WERI-Rb-1 (cell line): ENCODE measurements at regions not wholly inside any gene's neighbourhood (a gene's known extent, or its start where the extent isn't known, plus 50 kb on each side); places are given as distances from the start of the nearest gene placed in this dataset.
A peak's percentile ranks its signal among the peaks of the same experiment; 100 is the strongest.

Experiments used
- DNase-seq: peaks from one replicate; pipeline ENCODE4 v3.0.0-alpha.2; 2020
- H3K27ac ChIP-seq: fragments of 250-450 bp; sonication (Bioruptor Pico); 2 replicates; pipeline ENCODE4 v1.5.1; 2020; ENCODE audit warnings: mild to moderate bottlenecking, moderate library complexity
- H3K27me3 ChIP-seq: fragments of 250-450 bp; sonication (Bioruptor Pico); 2 replicates; pipeline ENCODE4 v1.5.1; 2021; ENCODE audit warnings: mild to moderate bottlenecking, low read depth, moderate library complexity; ENCODE audit not compliant: insufficient read depth, severe bottlenecking
- H3K36me3 ChIP-seq: fragments of 250-450 bp; sonication (Bioruptor Pico); 2 replicates; pipeline ENCODE4 v1.5.1; 2020; ENCODE audit warnings: mild to moderate bottlenecking, moderate library complexity
- H3K4me3 ChIP-seq: 2 replicates; pipeline ENCODE4 v1.5.1; 2011; ENCODE audit warnings: low read depth, mild to moderate bottlenecking, control low read depth, low read length
- H3K9me3 ChIP-seq: fragments of 250-450 bp; sonication (Bioruptor Pico); 2 replicates; pipeline ENCODE4 v1.5.1; 2021; ENCODE audit warnings: mild to moderate bottlenecking, moderate library complexity; ENCODE audit not compliant: severe bottlenecking
- CTCF ChIP-seq: IDR thresholded peaks from 2 replicates; pipeline ENCODE4 v1.5.1; 2011; ENCODE audit warnings: low read depth, mild to moderate bottlenecking, control low read depth, inconsistent platforms, low read length

- peaks cover 83% of the 10 kb centered on the region for H3K27me3 ChIP-seq
- H3K27ac ChIP-seq: no peak overlapping the region
- no peaks in the 10 kb centered on the region for H3K36me3 ChIP-seq
- no peak for DNase-seq
- no peak for TF ChIP-seq CTCF
- no peak overlapping the region for H3K4me3 ChIP-seq
- no peaks in the 10 kb centered on the region for H3K9me3 ChIP-seq
Observed at GRCh38 chr18:22564036-22564435, 146.3 kb upstream of the CTAGE1 start.

- no peak for TF ChIP-seq CTCF
- no peaks in the 10 kb centered on the region for H3K36me3 ChIP-seq
Observed at GRCh38 chr18:22566703-22567420, 149.1 kb upstream of the CTAGE1 start.

GRCh38 chr18:22567794-22568193 lies 150.1 kb upstream of the CTAGE1 start:
- no peaks in the 10 kb centered on the region for H3K9me3 ChIP-seq
- no peak overlapping the region for H3K4me3 ChIP-seq
- no peak for TF ChIP-seq CTCF
- no peak for DNase-seq
- H3K27me3 ChIP-seq: peaks cover 69% of the 10 kb centered on the region
- no peaks in the 10 kb centered on the region for H3K36me3 ChIP-seq
- H3K27ac ChIP-seq: no peak overlapping the region

More at GRCh38 chr18:22566703-22567420, 149.1 kb upstream of the CTAGE1 start:
- no peaks in the 10 kb centered on the region for H3K9me3 ChIP-seq
- DNase-seq: no peak
- H3K4me3 ChIP-seq: no peak overlapping the region
- H3K27me3 ChIP-seq: peaks cover 74% of the 10 kb centered on the region
- H3K27ac ChIP-seq: no peak overlapping the region

DNA sequence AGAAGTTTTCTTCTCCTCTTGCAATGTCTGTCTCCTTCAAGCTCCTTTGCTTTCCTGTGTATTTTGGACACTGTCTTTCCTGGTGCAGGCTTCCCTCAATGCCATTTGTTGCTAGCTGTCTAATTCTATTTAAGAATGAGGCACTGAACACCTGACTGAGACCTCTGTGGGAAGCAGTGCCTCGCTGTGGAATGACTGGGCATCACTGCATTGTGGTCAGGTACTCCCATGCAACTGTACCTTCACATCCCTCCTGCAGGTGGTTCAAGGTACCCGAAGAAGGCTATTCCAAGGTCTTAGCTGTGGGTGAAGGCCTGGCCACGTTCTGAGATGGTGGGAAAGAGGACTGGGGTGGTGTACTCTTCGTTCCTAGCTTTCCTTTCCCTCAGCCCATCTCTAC lies 152.8 kb upstream of the CTAGE1 start:
- H3K36me3 ChIP-seq: no peaks in the 10 kb centered on the region
- TF ChIP-seq CTCF: 0 out of 2 replicates have a peak, but pooled peaks have one; percentile 2
- DNase-seq: no peak
- peaks cover 56% of the 10 kb centered on the region for H3K27me3 ChIP-seq
- no peak overlapping the region for H3K4me3 ChIP-seq
- no peak overlapping the region for H3K27ac ChIP-seq
- H3K9me3 ChIP-seq: no peaks in the 10 kb centered on the region

- no peak overlapping the region for H3K4me3 ChIP-seq
- no peaks in the 10 kb centered on the region for H3K9me3 ChIP-seq
- peaks cover 41% of the 10 kb centered on the region for H3K27me3 ChIP-seq
- no peaks in the 10 kb centered on the region for H3K36me3 ChIP-seq
- DNase-seq: no peak
- TF ChIP-seq CTCF: no peak
- H3K27ac ChIP-seq: no peak overlapping the region
Observed at GRCh38 chr18:22572341-22572740, 154.6 kb upstream of the CTAGE1 start.

- H3K27me3 ChIP-seq: peaks cover 32% of the 10 kb centered on the region
- DNase-seq: no peak
- no peaks in the 10 kb centered on the region for H3K36me3 ChIP-seq
- no peaks in the 10 kb centered on the region for H3K9me3 ChIP-seq
- H3K27ac ChIP-seq: no peak overlapping the region
- no peak for TF ChIP-seq CTCF
- no peak overlapping the region for H3K4me3 ChIP-seq
Observed at GRCh38 chr18:22579271-22579670, 161.6 kb upstream of the CTAGE1 start.
